CD8-positive, alpha-beta memory T cell (primary cell): ENCODE measurements at regions not wholly inside any gene's neighbourhood (a gene's known extent, or its start where the extent isn't known, plus 50 kb on each side); places are given as distances from the start of the nearest gene placed in this dataset.

ENCODE experiments used
- CTCF ChIA-PET: fragments of 350-600 bp; sonication (Branson Sonifier 250); formaldehyde crosslinking; loops from one replicate; lab custom pipeline; 2021; ENCODE audit warnings: antibody characterized with exemption; lab: Charles Lee
- POLR2A ChIA-PET: fragments of 350-600 bp; sonication (Branson Sonifier 250); formaldehyde crosslinking; loops from one replicate; lab custom pipeline; 2021; ENCODE audit warnings: antibody characterized with exemption; lab: Charles Lee
- DNase-seq, 5 donors: peaks; one replicate each; pipeline versions ENCODE4 v3.0.0 to v3.0.0-alpha.2; 2020 to 2022; ENCODE audit warnings: mixed read lengths in 1 of 5
- H3K27ac ChIP-seq: one replicate; pipeline ENCODE4 v1.7.0; 2013; ENCODE audit warnings: low read depth, mild to moderate bottlenecking, low read length, moderate library complexity
- H3K27me3 ChIP-seq: 2 replicates; pipeline ENCODE4 v1.7.0; 2013; ENCODE audit warnings: low read length, mild to moderate bottlenecking; ENCODE audit not compliant: insufficient read depth, poor library complexity, severe bottlenecking
- H3K36me3 ChIP-seq: 2 replicates; pipeline ENCODE4 v1.7.0; 2013; ENCODE audit warnings: mild to moderate bottlenecking, low read length, moderate library complexity; ENCODE audit not compliant: insufficient read depth
- H3K4me1 ChIP-seq: 2 replicates; pipeline ENCODE4 v1.7.0; 2013; ENCODE audit warnings: mild to moderate bottlenecking, low read length, moderate library complexity; ENCODE audit not compliant: insufficient read depth
- H3K4me3 ChIP-seq: 2 replicates; pipeline ENCODE4 v1.7.0; 2013; ENCODE audit warnings: mild to moderate bottlenecking, low read length
- H3K9me3 ChIP-seq: 2 replicates; pipeline ENCODE4 v1.7.0; 2013; ENCODE audit warnings: mild to moderate bottlenecking, low read length
- H3K27ac Mint-ChIP-seq, 8 donors: one replicate each; pipeline ENCODE4 v1.8.0; 2020 to 2021; ENCODE audit warnings: mixed read lengths in 8 of 8, mild to moderate bottlenecking in 6 of 8, inconsistent platforms in 3 of 8, moderate library complexity in 3 of 8
- H3K27me3 Mint-ChIP-seq, 2 donors: one replicate each; pipeline ENCODE4 v1.8.0; 2020 to 2021; ENCODE audit warnings: mixed read lengths in 2 of 2, mild to moderate bottlenecking in 1 of 2, moderate library complexity in 1 of 2
- H3K36me3 Mint-ChIP-seq, 3 donors: one replicate each; pipeline ENCODE4 v1.8.0; 2020 to 2021; ENCODE audit warnings: mixed read lengths in 3 of 3, inconsistent platforms in 1 of 3, mild to moderate bottlenecking in 1 of 3
- H3K4me1 Mint-ChIP-seq, 3 donors: one replicate each; pipeline ENCODE4 v1.8.0; 2020 to 2021; ENCODE audit warnings: mixed read lengths in 3 of 3, inconsistent platforms in 1 of 3, mild to moderate bottlenecking in 1 of 3
- H3K4me3 Mint-ChIP-seq, 7 donors: one replicate each; pipeline ENCODE4 v1.8.0; 2020 to 2021; ENCODE audit warnings: mixed read lengths in 7 of 7, mild to moderate bottlenecking in 6 of 7, moderate library complexity in 4 of 7, inconsistent platforms in 2 of 7
- H3K9me3 Mint-ChIP-seq, 5 donors: one replicate each; pipeline ENCODE4 v1.8.0; 2020 to 2022; ENCODE audit warnings: mixed read lengths in 5 of 5, mild to moderate bottlenecking in 3 of 5, moderate library complexity in 2 of 5, inconsistent platforms in 1 of 5

DNA sequence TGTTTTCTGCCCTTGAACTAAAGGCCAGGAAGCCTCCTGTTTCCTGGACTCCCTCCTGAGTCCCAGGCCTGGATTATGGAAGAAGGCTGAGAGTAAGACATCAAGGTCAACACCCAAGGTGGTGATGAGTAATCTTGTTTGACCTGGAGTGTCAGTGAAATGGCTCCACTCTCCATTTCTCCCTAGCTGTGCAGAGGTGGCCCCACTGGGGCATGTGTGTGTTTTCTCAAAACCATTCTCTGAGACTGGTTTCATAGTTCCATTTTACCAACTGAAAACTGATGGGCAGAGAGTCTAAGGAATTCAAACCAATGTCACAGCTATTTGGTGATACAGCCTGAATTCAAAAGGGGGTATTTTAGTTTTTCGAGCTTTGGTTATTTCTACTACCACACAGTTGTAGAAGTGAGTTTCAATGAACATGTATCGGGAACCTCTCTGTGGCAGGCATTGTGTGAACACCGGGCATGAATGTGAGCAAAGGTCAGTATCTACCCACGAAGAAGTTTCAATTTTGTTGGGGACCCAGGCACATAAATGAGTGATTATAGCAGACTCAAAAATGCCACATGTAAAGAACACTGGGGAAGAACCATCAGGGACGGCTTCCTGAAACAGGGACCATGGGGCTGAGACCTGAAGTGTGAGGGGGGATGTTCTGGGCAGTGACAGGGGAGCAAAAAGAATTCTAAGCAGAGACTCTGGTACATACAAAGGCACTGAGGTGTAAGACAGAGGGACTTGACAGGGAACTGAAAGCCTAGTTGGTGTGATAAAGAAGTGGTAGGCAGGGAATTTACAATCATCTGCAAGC lies 269.6 kb upstream of the KLF4 start:
- no peak overlapping the region for H3K4me3 ChIP-seq
- no peak for DNase-seq
- no peaks in the 10 kb centered on the region for H3K36me3 ChIP-seq
- POLR2A ChIA-PET, result no interaction called here
- no peaks in the 10 kb centered on the region for H3K4me1 Mint-ChIP-seq
- H3K4me1 ChIP-seq, result no peaks in the 10 kb centered on the region
- no peak overlapping the region for H3K27ac Mint-ChIP-seq
- CTCF ChIA-PET, result no interaction called here
- no peaks in the 10 kb centered on the region for H3K27me3 ChIP-seq
- H3K9me3 Mint-ChIP-seq, result peaks cover 2 to 12% (median 8%) of the 10 kb centered on the region in 5 donors
- H3K4me3 Mint-ChIP-seq, result no peak overlapping the region
- peaks cover 0 to 3% of the 10 kb centered on the region in 2 donors for H3K27me3 Mint-ChIP-seq
- H3K9me3 ChIP-seq, result no peaks in the 10 kb centered on the region
- H3K36me3 Mint-ChIP-seq, result peaks cover 0 to 2% (median 0%) of the 10 kb centered on the region in 3 donors
- no peak overlapping the region for H3K27ac ChIP-seq

DNA sequence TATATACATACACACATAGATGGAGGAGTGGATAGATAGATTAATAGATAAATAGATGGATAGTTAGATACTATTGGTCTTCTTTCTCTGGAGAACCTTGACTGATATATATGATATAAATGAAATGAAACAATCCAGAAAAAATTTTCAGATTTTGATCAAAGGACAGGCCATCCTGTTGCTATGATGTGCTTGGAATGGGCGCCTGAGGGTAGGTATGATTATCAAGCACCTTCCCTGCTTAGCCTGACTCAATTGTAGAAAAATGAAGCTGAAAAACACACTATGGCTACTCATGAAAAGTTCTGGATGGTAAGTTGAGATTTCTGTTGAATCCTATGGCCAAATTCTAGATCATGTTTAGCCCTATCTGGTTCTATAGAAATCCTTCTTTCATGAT lies 266.5 kb upstream of the KLF4 start:
- Mint-ChIP-seq H3K9me3 (peaks cover 0 to 8% (median 2%) of the 10 kb centered on the region in 5 donors), H3K36me3 (peaks cover 0 to 2% (median 0%) of the 10 kb centered on the region in 3 donors), H3K4me3 (no peak overlapping the region), H3K4me1 (no peaks in the 10 kb centered on the region), H3K27me3 (peaks cover 0 to 1% of the 10 kb centered on the region in 2 donors), H3K27ac (no peak overlapping the region)
- Histone ChIP-seq H3K4me3 (no peak overlapping the region), H3K9me3 (no peaks in the 10 kb centered on the region), H3K27ac (no peak overlapping the region), H3K27me3 (no peaks in the 10 kb centered on the region), H3K36me3 (no peaks in the 10 kb centered on the region), H3K4me1 (no peaks in the 10 kb centered on the region)
- ChIA-PET CTCF (no interaction called here), POLR2A (no interaction called here)
- DNase-seq, result no peak

DNA sequence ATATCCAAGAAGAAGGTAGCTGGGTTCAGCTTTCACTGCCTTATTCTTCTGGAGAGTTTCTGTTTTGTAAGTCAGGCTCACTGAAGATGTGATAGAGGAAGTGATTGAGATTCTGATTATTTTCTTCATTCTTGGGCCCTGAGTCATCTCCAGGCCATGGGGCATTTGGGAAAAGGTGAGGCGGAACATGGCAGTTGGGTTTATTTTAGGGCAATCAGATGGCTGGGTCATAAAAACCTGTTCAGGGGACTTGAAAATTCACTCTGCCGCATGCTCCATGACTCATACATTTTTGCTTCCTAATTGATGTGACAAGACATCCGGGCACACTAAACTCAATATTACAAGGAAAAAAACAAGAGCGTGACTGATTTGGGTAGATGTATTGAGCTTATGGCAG lies 265.7 kb upstream of the KLF4 start:
- Mint-ChIP-seq H3K27ac (no peak overlapping the region), H3K9me3 (peaks cover 0 to 3% (median 0%) of the 10 kb centered on the region in 5 donors)
- POLR2A ChIA-PET, result no interaction called here

DNA sequence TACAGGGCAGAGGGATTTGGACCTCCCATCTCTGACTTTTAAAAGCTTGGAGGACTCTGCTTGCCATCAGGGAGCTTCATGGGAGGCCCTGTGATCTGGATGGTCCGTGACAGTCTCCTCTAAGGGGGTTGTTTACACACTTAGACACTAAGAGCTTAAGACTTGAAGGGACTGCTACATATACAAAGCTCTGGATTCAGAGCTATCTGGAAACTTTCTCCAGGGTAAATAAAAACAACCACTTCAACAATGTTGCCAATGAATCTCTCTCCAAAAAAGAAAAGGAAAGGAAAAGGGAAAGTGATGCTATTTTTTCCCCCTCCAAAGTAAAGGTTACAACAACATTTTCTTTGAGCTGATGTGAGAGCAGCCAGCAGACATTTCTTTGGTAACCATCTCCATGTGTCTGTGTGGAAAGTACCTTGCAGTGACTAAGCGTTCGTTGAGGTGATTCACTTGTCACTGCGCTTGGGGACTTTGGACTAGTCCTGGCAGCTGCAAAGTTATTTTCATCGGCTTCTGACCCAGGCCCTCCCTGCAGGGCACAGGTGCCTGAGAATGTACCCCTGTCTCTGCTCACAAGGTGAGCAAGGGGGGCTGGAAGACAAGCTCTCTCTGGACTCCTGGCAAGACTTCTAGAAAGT lies 262.1 kb upstream of the KLF4 start:
- peaks cover 0 to 3% of the 10 kb centered on the region in 2 donors for H3K27me3 Mint-ChIP-seq
- DNase-seq, result no peak
- Histone ChIP-seq H3K27me3 (no peaks in the 10 kb centered on the region), H3K36me3 (no peaks in the 10 kb centered on the region), H3K27ac (no peak overlapping the region), H3K4me1 (no peaks in the 10 kb centered on the region), H3K4me3 (no peak overlapping the region), H3K9me3 (no peaks in the 10 kb centered on the region)
- H3K36me3 Mint-ChIP-seq, result no peaks in the 10 kb centered on the region
- H3K4me3 Mint-ChIP-seq, result no peak overlapping the region
- CTCF ChIA-PET, result no interaction called here
- H3K9me3 Mint-ChIP-seq, result peaks cover 0 to 5% (median 0%) of the 10 kb centered on the region in 5 donors
- POLR2A ChIA-PET, result no interaction called here
- H3K27ac Mint-ChIP-seq, result no peak overlapping the region
- H3K4me1 Mint-ChIP-seq, result no peaks in the 10 kb centered on the region

More for the DNA sequence above, 265.7 kb upstream of the KLF4 start:
- Histone ChIP-seq H3K27me3 (no peaks in the 10 kb centered on the region), H3K4me1 (no peaks in the 10 kb centered on the region), H3K36me3 (no peaks in the 10 kb centered on the region), H3K27ac (no peak overlapping the region), H3K9me3 (no peaks in the 10 kb centered on the region), H3K4me3 (no peak overlapping the region)
- no peaks in the 10 kb centered on the region for H3K4me1 Mint-ChIP-seq
- DNase-seq, result no peak
- no peak overlapping the region for H3K4me3 Mint-ChIP-seq
- H3K27me3 Mint-ChIP-seq, result peaks cover 0 to 1% of the 10 kb centered on the region in 2 donors
- peaks cover 0 to 2% (median 0%) of the 10 kb centered on the region in 3 donors for H3K36me3 Mint-ChIP-seq
- CTCF ChIA-PET, result no interaction called here

DNA sequence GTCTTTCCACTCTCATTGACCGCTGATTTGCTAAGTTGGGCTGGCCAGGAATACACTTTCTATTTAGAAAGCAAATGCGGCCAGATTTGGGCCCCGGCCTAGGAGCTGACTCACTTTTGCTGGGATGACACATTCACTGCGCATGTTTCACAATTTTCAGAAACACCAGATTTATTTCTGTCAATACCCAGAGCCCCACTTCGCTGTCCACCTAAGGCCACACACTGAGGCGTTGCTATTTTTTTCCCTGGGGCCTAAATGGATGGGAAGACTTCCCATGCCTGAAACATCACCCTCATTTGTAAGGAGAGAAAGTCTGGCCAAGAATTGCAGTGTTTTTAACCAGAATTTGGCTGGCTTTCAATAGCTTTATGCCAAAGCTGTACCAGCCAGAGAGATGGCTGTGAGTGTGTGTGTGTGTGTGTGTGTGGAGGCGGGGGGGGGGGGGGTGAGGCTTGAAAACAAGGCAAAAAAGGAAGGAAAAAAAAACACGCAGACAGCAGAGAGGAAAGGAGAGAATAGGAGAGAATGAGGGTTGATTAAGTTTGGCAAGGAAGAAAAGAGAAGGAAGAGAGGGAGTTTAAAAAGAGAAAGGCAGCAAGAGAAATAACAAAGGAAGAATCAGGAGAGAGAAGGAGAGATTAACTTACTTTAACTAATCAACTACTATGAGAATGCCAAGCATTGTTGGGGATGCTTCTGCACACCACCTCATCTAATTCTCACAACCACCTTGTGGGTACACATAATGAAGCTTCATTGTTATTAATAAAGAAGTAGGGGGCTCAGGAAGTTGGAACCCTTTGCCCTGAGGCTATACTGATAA lies 261.4 kb upstream of the KLF4 start:
- no peaks in the 10 kb centered on the region for H3K4me1 ChIP-seq
- H3K27me3 ChIP-seq, result no peaks in the 10 kb centered on the region
- no peaks in the 10 kb centered on the region for H3K4me1 Mint-ChIP-seq
- no peak overlapping the region for H3K4me3 Mint-ChIP-seq
- H3K9me3 Mint-ChIP-seq, result peaks cover 0 to 5% (median 0%) of the 10 kb centered on the region in 5 donors
- no peak overlapping the region for H3K4me3 ChIP-seq
- ChIA-PET POLR2A (no interaction called here), CTCF (no interaction called here)
- H3K36me3 Mint-ChIP-seq, result no peaks in the 10 kb centered on the region
- no peak for DNase-seq
- H3K36me3 ChIP-seq, result no peaks in the 10 kb centered on the region
- H3K27ac ChIP-seq, result no peak overlapping the region
- peaks cover 0 to 3% of the 10 kb centered on the region in 2 donors for H3K27me3 Mint-ChIP-seq
- H3K9me3 ChIP-seq, result no peaks in the 10 kb centered on the region
- no peak overlapping the region for H3K27ac Mint-ChIP-seq

DNA sequence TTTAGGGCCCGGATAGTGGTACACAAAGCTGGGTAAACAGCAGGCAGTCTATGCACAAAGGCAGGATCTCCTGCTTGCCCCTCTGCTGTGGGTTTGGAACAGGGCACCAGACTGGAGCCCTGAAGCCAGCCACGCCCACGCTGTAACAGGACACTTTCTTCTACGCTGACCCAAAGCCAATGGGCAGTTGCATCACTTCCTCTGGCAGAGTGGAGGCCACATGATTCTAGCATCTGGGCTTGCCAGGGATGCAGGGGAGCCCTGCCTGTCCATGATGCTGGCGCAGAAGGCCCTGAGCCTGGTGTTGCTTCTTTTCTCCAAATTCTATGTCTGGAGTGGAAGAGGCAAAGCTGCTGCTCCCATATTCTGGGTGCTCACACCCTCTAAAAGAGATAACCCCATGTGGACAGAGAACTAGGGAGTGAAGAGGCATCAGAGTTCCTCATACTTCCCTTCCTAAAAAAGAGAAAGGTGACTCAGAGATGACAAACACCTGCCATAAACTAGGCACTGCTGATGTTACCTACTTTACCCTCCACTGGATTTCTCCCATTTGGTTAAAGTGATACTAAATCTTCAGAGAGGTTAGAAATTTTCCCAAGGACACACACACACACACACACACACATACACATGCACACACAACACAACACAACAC lies 260.3 kb upstream of the KLF4 start:
- H3K4me1 Mint-ChIP-seq, result no peaks in the 10 kb centered on the region
- no peak for DNase-seq
- Histone ChIP-seq H3K27ac (no peak overlapping the region), H3K4me1 (no peaks in the 10 kb centered on the region), H3K4me3 (no peak overlapping the region), H3K27me3 (no peaks in the 10 kb centered on the region), H3K36me3 (no peaks in the 10 kb centered on the region), H3K9me3 (no peaks in the 10 kb centered on the region)
- peaks cover 0 to 5% (median 0%) of the 10 kb centered on the region in 5 donors for H3K9me3 Mint-ChIP-seq
- ChIA-PET CTCF (no interaction called here), POLR2A (no interaction called here)
- H3K4me3 Mint-ChIP-seq, result no peak overlapping the region
- H3K36me3 Mint-ChIP-seq, result no peaks in the 10 kb centered on the region
- no peak overlapping the region for H3K27ac Mint-ChIP-seq
- H3K27me3 Mint-ChIP-seq, result peaks cover 0 to 1% of the 10 kb centered on the region in 2 donors

DNA sequence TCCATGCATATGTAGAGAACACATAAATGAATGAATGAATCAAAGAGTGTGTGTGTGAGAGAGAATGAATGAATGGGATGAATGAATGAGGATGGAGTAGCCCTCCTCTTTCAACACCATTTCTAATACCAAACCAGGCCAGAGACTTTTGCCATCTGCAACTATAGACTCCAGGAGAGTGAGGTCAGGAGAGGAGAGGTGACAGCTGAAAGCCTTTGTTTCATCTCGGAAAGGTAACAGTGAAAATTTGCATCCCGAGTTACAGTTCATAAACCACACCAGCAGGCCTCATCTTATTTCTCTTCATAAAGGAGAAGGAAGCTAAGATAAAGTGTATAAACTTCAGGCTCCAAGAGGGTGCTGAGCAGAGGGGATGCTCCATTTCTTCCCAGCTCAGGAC lies 255.3 kb upstream of the KLF4 start:
- Mint-ChIP-seq H3K9me3 (peaks cover 0 to 5% (median 2%) of the 10 kb centered on the region in 5 donors), H3K36me3 (no peaks in the 10 kb centered on the region), H3K4me1 (no peaks in the 10 kb centered on the region), H3K27ac (no peak overlapping the region), H3K4me3 (no peak overlapping the region), H3K27me3 (peaks cover 0 to 3% of the 10 kb centered on the region in 2 donors)
- Histone ChIP-seq H3K4me3 (no peak overlapping the region), H3K4me1 (no peaks in the 10 kb centered on the region), H3K36me3 (no peaks in the 10 kb centered on the region), H3K27ac (no peak overlapping the region), H3K9me3 (no peaks in the 10 kb centered on the region), H3K27me3 (no peaks in the 10 kb centered on the region)
- ChIA-PET POLR2A (no interaction called here), CTCF (no interaction called here)
- no peak for DNase-seq
